ENCODE measurements at regions not wholly inside any gene's neighbourhood (a gene's known extent, or its start where the extent isn't known, plus 50 kb on each side); places are given as distances from the start of the nearest gene placed in this dataset.

DNA sequence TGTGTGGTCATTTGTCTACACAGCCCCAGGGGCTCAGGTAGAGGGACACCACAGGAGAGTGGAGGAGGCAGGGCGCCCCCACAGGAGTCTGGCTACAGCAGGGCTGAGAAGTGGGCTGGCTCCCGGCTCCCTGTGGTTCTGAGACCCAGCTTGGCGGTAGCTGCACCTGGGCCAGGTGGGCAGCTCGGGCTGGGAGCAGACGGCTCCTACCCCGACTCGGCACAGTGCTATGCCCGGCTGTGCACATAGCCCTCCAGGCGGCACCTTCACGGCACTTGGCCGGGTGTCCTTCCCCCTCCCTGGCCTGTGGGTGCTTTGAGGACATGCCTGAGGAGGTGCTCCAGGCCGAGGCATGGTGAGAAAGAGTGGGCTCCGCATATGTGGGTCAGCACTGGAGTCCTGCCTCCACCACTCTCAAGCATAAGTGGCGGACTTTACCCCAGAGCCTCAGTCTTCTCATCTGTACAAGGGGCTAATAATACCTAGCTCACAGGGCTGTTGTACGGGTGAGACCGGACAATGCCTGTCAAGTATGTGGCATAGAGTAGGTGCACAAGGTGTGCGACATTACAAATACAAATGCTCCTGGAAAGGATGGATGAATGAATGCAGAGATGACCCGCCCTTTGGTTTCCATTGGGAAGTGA, 50.1 kb upstream of the JPH3 start:
- DNase-seq (ENCODE audit: low read depth), result no peak

GRCh38 chr16:87551487-87551886, 50.8 kb upstream of the JPH3 start:
- DNase-seq (ENCODE audit: low read depth), result no peak

GRCh38 chr16:87550495-87550961, 51.8 kb upstream of the JPH3 start:
- no peak for DNase-seq (ENCODE audit: low read depth)

- DNase-seq (ENCODE audit: low read depth), result peak; percentile 48
These were observed 52.4 kb upstream of the JPH3 start for GRCh38 chr16:87549627-87550494.

GRCh38 chr16:87548046-87548445, 54.3 kb upstream of the JPH3 start:
- DNase-seq (ENCODE audit: low read depth), result no peak

DNA sequence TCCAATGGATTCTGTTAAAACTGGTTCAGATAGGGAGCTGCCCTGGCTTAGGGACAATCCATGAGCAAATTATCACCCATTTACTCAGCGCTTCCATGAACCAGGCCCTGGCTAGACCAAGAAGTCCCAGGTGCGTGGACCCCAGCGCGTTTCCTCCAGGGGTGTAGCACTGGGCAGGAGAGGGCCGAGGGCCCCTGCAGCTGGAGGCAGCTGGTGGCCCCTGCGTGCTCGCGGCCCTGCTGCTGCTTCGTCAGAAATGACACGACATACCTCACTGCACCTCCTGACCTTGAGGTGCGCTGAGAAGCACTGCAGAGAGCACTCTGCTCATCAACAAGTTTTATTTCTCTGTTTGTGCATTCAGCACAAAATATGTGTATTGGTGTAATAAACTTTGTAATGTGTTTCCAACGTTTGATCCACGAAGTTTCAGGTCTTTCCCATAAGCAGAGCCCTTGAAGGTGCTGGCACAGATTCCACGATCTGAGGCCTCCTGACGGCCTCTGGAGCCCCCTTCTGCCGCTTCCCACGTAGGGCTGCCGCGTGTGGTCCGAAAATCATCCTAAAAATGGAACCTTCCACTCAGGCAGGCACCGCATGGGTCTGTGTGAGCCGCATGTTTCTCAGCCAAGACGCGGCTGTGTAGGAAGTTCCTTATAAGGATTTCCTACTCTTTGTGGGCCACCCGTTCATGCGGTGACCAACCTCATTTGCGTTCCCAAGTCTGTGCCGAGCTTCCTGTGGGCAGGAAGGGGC, 50.8 kb upstream of the ZCCHC14 start:
- no peak for DNase-seq (ENCODE audit: low read depth)

DNA sequence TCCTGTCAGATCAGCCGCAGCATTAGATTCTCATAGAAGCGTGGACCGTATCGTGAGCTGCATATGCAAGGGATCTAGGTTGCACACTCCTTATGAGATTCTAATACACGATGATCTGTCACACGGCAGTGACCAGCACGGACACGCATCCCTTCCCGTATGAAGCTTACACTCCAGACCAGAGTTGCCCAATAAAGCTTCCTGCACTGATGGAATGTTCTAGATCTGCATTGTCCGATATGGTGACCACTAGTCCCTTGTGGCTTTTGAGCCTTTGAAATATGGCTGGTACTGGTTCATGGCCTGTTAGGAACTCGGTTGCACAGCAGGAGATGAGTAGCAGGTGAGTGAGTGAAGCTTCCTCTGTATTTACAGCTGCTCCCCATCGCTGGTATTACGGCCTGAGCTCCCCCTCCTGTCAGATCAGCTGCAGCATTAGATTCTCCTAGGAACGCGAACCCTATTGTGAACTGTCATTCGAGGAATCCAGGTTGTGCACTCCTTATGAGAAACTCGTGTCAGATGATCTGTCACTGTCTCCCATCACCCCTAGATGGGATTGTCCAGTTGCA, 49.8 kb upstream of the ZCCHC14 start:
- DNase-seq (ENCODE audit: low read depth), result no peak
